ENCODE measurements at regions not wholly inside any gene's neighbourhood (a gene's known extent, or its start where the extent isn't known, plus 50 kb on each side); places are given as distances from the start of the nearest gene placed in this dataset.

DNA sequence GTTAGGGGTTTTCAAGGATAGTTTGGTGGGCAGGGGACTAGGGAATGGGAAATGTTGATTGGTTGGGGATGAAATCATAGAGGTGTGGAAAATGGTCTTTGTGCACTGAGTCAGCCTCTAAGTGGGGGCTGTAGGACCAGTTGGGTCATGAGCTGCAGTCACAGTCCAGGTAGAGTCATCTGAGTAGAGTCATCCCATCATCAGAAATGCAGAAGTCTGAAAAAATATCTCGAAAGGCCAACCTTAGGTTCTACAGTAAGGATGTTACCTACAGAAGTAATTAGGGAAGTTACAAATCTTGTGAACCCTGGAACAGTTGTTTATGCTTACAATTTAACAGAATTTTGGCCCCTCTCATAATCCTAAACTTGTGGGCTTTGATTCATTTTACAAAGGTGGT, 63.4 kb upstream of the AP1S2 start:
- TF ChIP-seq CTCF (IDR thresholded peaks at IDR 0.05; ENCODE audit: low read depth, low read length, missing input control) = no peak
- no peak for TF ChIP-seq MAX (IDR thresholded peaks at IDR 0.05)
- no peak for TF ChIP-seq ATF3 (IDR thresholded peaks at IDR 0.05)
- no peak for TF ChIP-seq RAD21 (IDR thresholded peaks at IDR 0.05)
- no peak for TF ChIP-seq FOXA1 (IDR thresholded peaks at IDR 0.05)
- no peak for TF ChIP-seq GABPA (IDR thresholded peaks at IDR 0.05 in 1 of 2, conservative IDR thresholded peaks at IDR 0.05 in 1 of 2)
- TF ChIP-seq REST (IDR thresholded peaks at IDR 0.05) = no peak
- no peak for TF ChIP-seq SP1 (IDR thresholded peaks at IDR 0.05)
- no peak for TF ChIP-seq JUND (IDR thresholded peaks at IDR 0.05)
- no peak for TF ChIP-seq EGR1 (IDR thresholded peaks at IDR 0.05; ENCODE audit: low read depth in 2 of 2)
- TF ChIP-seq YY1 (IDR thresholded peaks at IDR 0.05) = no peak
- no peak for TF ChIP-seq HNF4G (IDR thresholded peaks at IDR 0.05)
- no peak for TF ChIP-seq NR2F2 (IDR thresholded peaks at IDR 0.05)

Measured in liver (tissue), 3 donors.